ENCODE measurements at regions not wholly inside any gene's neighbourhood (a gene's known extent, or its start where the extent isn't known, plus 50 kb on each side); places are given as distances from the start of the nearest gene placed in this dataset.

DNA sequence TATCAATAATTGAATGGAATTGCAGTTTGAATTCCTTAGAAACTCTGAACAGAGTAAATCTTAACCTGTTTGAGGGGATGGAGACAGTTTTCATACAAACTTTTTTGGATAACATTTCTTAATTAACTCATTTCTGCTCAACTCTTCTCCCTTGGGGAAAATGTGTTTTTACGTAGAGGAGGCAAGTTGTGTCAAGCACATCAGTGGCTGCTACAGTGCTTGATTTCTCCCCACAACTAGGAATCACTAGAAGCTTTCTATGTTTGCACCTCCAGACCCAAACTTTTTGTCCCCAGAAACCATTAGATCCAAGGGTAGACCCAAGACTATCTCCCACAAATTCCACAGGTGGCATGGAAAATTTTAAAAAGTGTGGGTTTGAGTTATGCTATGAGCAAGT is 658.9 kb upstream of the FSHR start:
- POLR2A ChIA-PET, result no interaction called here
- DNase-seq (ENCODE audit: extremely low spot score), result no peak
- no peak for TF ChIP-seq CTCF (IDR thresholded peaks at IDR 0.05; ENCODE audit: control extremely low read depth, extremely low read depth, low read depth, missing control alignments)
- CTCF ChIA-PET, result interaction anchor here (1.5 kb wide), 1 partner anchor 43 kb away, joined by 3 read pairs; no protein-coding TSS in a partner anchor

DNA sequence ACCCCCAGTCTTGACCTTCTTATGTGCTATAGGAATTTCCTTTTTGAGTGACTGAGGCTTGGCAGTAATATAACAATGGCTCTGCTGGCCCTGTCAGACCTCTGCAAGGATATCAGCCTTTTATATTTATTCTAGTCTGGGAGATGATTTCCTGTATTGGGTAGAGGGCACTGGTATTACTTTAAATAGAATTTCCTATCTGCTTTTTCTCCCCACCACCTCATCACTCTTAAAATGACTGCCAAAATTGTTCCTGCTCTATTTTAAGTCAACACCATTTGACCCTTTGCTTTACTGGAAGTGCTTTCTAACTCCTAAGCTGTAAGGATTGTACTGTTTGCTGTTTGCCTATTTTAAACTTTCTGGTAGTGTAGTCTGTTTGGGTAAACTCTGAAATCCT is 658.4 kb upstream of the FSHR start:
- CTCF ChIA-PET, result interaction anchor here (1.5 kb wide), 1 partner anchor 43 kb away, joined by 3 read pairs; no protein-coding TSS in a partner anchor
- TF ChIP-seq CTCF (IDR thresholded peaks at IDR 0.05; ENCODE audit: control extremely low read depth, extremely low read depth, low read depth, missing control alignments), result no peak
- no peak for DNase-seq (ENCODE audit: extremely low spot score)
- POLR2A ChIA-PET, result no interaction called here

DNA sequence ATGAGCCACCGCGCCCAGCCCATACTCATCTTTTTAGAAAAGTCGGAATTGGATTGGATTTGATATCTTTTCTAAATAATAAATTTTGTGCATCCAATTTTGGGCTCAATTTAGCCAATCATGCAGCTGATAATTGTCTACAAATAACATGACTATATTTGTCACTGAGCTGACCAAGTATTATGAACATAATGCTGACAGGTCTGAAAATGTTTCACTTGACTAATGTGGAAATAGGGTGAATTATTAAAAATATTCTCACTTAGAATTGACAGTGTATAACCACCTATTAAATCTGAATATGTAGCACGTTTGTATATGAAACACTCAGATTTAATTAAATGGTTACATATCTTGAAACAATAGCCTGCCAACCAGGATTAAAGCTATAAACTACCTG is 657.2 kb upstream of the FSHR start:
- POLR2A ChIA-PET, result no interaction called here
- CTCF ChIA-PET, result interaction anchor here (0.7 kb wide), 1 partner anchor 10 kb away, joined by 3 read pairs; no protein-coding TSS in a partner anchor
- no peak for TF ChIP-seq CTCF (IDR thresholded peaks at IDR 0.05; ENCODE audit: control extremely low read depth, extremely low read depth, low read depth, missing control alignments)
- DNase-seq (ENCODE audit: extremely low spot score), result no peak

DNA sequence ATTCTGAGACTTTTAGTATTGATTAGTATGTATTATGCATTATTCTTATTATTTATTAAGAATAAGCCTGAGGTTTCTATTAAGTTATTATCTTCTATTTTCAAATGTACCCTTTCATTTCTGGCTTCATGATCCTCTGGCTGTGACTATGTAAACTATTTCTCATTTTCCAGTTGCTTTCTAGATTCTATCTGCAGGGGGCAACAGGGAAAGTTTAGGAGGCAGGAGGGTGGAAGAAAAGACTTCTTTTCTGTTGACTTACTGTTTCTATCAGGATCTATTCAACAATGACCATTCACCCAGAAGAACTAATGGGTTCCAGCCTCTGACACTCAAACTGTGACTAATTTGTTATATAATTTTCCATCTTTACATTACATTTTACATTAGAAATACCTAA is 653.4 kb upstream of the FSHR start:
- CTCF ChIA-PET, result no interaction called here

GRCh38 chr2:49804111-49804510 is 649.8 kb upstream of the FSHR start:
- TF ChIP-seq CTCF (IDR thresholded peaks at IDR 0.05; ENCODE audit: control extremely low read depth, extremely low read depth, low read depth, missing control alignments), result no peak
- ChIA-PET CTCF (no interaction called here), POLR2A (no interaction called here)
- DNase-seq (ENCODE audit: extremely low spot score), result no peak

More for the DNA sequence above, 653.4 kb upstream of the FSHR start:
- no peak for DNase-seq (ENCODE audit: extremely low spot score)
- POLR2A ChIA-PET, result no interaction called here
- TF ChIP-seq CTCF (IDR thresholded peaks at IDR 0.05; ENCODE audit: control extremely low read depth, extremely low read depth, low read depth, missing control alignments), result no peak

DNA sequence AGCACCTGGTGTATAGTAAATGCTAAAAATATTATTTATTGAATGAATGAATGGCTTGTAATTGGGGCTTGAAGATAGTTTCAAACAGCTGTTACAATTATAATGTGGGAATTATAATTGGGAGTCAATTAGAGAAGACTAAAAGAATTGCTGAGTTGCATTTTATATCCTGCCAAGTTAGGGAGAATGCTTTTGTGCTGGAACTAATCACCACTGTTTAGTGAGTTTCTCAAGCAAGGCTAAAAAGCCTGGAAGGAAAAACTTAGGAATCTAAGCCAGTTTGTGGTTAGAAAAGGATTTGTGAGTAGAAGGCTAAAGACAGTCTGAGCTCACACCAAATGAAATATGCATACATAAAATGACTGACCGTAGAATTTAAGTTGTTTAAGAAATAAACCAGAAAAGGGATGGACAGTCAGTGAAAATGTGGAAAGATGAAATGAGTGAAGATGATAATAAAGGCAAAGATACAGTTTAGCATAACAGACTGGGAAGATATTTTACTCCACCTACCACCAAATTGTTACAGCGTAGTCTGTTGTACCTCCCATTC is 647.7 kb upstream of the FSHR start:
- TF ChIP-seq CTCF (IDR thresholded peaks at IDR 0.05; ENCODE audit: control extremely low read depth, extremely low read depth, low read depth, missing control alignments), result no peak
- ChIA-PET CTCF (interaction anchor here (1.1 kb wide), 1 partner anchor 10 kb away, joined by 3 read pairs; no protein-coding TSS in a partner anchor), POLR2A (no interaction called here)
- DNase-seq (ENCODE audit: extremely low spot score), result no peak
